ENCODE measurements at regions not wholly inside any gene's neighbourhood (a gene's known extent, or its start where the extent isn't known, plus 50 kb on each side); places are given as distances from the start of the nearest gene placed in this dataset.

- CTCF ChIA-PET: interaction anchor here (1.4 kb wide), 1 partner anchor 99 kb away, joined by 4 read pairs; no protein-coding TSS in a partner anchor
- H4K20me1 ChIP-seq (replicated peaks; ENCODE audit: control insufficient read depth, extremely low read depth, insufficient read depth, low read length): no peaks in the 10 kb centered on the region
- no peaks in the 10 kb centered on the region for H3K9me1 ChIP-seq (replicated peaks; ENCODE audit: control insufficient read depth, extremely low read depth, insufficient read depth, low read length)
- no peak overlapping the region for H3K4me3 ChIP-seq (replicated peaks in 1 of 3; ENCODE audit: insufficient read depth in 1 of 3, low read depth in 1 of 3, low read length in 3 of 3)
- no peaks in the 10 kb centered on the region for H3K9me3 ChIP-seq (replicated peaks; ENCODE audit: control insufficient read depth, insufficient read depth, low read length)
- no peak overlapping the region for H2AFZ ChIP-seq (ENCODE audit: low read depth, low read length)
- no peak overlapping the region for H3K4me2 ChIP-seq (ENCODE audit: insufficient read depth, low read length)
- POLR2A ChIA-PET: no interaction called here
- dilution Hi-C loops (cut with MboI; ENCODE audit: extremely low pct_ligation_motif_present, low sequenced_read_pairs): no loop called here
- intact Hi-C loops (cut with micrococcal nuclease): no loop called here
- no peak overlapping the region for H3K9ac ChIP-seq (replicated peaks; ENCODE audit: extremely low read depth, insufficient read depth, low read length)
- no TSS peak for BruUV-seq (replicated peaks)
- FAIRE-seq (no peak), DNase-seq (ENCODE audit: low read depth, low spot score) (no peak)
- H3K79me2 ChIP-seq (ENCODE audit: control insufficient read depth, insufficient read depth, low read length): no peaks in the 10 kb centered on the region
- no peaks in the 10 kb centered on the region for H3K27me3 ChIP-seq (ENCODE audit: control insufficient read depth in 2 of 2, insufficient read depth in 2 of 2, low read length in 2 of 2)
- H3K36me3 ChIP-seq (ENCODE audit: control insufficient read depth in 2 of 2, extremely low read depth in 1 of 2, insufficient read depth in 2 of 2, low read length in 2 of 2): no peaks in the 10 kb centered on the region
- no peak overlapping the region for H3K27ac ChIP-seq (ENCODE audit: insufficient read depth, low read depth, low read length)
- H3K4me1 ChIP-seq (ENCODE audit: control insufficient read depth, extremely low read depth, insufficient read depth, low read length): no peaks in the 10 kb centered on the region
- TF ChIP-seq POLR2AphosphoS5 (IDR thresholded peaks at IDR 0.05; ENCODE audit: insufficient read depth, low read depth, low read length) (no peak), CTCF (IDR thresholded peaks at IDR 0.05; ENCODE audit: extremely low read depth in 1 of 2, insufficient read depth in 1 of 2, low read depth in 1 of 2, low read length in 2 of 2) (no peak), EZH2 (IDR thresholded peaks at IDR 0.05; ENCODE audit: borderline replicate concordance, low read depth, low read length, severe bottlenecking) (no peak), JUN (IDR thresholded peaks at IDR 0.05; ENCODE audit: borderline replicate concordance, insufficient read depth, insufficient read length, low read depth) (no peak)
Measured at GRCh38 chr1:221336126-221336525, 405.8 kb downstream of the DUSP10 start.

GRCh38 chr1:221337106-221337505 lies 404.8 kb downstream of the DUSP10 start:
- H3K27me3 ChIP-seq (ENCODE audit: control insufficient read depth in 2 of 2, insufficient read depth in 2 of 2, low read length in 2 of 2): no peaks in the 10 kb centered on the region
- no peak overlapping the region for H2AFZ ChIP-seq (ENCODE audit: low read depth, low read length)
- DNase-seq (ENCODE audit: low read depth, low spot score) (no peak), FAIRE-seq (no peak)
- CTCF ChIA-PET: no interaction called here
- no peaks in the 10 kb centered on the region for H3K9me3 ChIP-seq (replicated peaks; ENCODE audit: control insufficient read depth, insufficient read depth, low read length)
- BruUV-seq (replicated peaks): no TSS peak
- H3K9me1 ChIP-seq (replicated peaks; ENCODE audit: control insufficient read depth, extremely low read depth, insufficient read depth, low read length): no peaks in the 10 kb centered on the region
- no peaks in the 10 kb centered on the region for H3K4me1 ChIP-seq (ENCODE audit: control insufficient read depth, extremely low read depth, insufficient read depth, low read length)
- H4K20me1 ChIP-seq (replicated peaks; ENCODE audit: control insufficient read depth, extremely low read depth, insufficient read depth, low read length): no peaks in the 10 kb centered on the region
- no peaks in the 10 kb centered on the region for H3K36me3 ChIP-seq (ENCODE audit: control insufficient read depth in 2 of 2, extremely low read depth in 1 of 2, insufficient read depth in 2 of 2, low read length in 2 of 2)
- no peaks in the 10 kb centered on the region for H3K79me2 ChIP-seq (ENCODE audit: control insufficient read depth, insufficient read depth, low read length)
- no peak overlapping the region for H3K4me2 ChIP-seq (ENCODE audit: insufficient read depth, low read length)
- TF ChIP-seq JUN (IDR thresholded peaks at IDR 0.05; ENCODE audit: borderline replicate concordance, insufficient read depth, insufficient read length, low read depth) (no peak), MYC (IDR thresholded peaks at IDR 0.05; ENCODE audit: low read depth, low read length) (no peak), POLR2A (IDR thresholded peaks at IDR 0.05; ENCODE audit: low read depth, low read length) (no peak), FOS (IDR thresholded peaks at IDR 0.05; ENCODE audit: borderline replicate concordance, insufficient read depth, low read length) (no peak), POLR2AphosphoS5 (IDR thresholded peaks at IDR 0.05; ENCODE audit: insufficient read depth, low read depth, low read length) (no peak), EZH2 (IDR thresholded peaks at IDR 0.05; ENCODE audit: borderline replicate concordance, low read depth, low read length, severe bottlenecking) (no peak), CTCF (IDR thresholded peaks at IDR 0.05; ENCODE audit: extremely low read depth in 1 of 2, insufficient read depth in 1 of 2, low read depth in 1 of 2, low read length in 2 of 2) (no peak), MAX (IDR thresholded peaks at IDR 0.05; ENCODE audit: insufficient read depth, insufficient read length) (no peak), GATA2 (IDR thresholded peaks at IDR 0.05; ENCODE audit: insufficient read depth, insufficient read length, low read depth, low read length) (no peak)
- dilution Hi-C loops (cut with MboI; ENCODE audit: extremely low pct_ligation_motif_present, low sequenced_read_pairs): no loop called here
- H3K9ac ChIP-seq (replicated peaks; ENCODE audit: extremely low read depth, insufficient read depth, low read length): no peak overlapping the region
- POLR2A ChIA-PET: no interaction called here
- no peak overlapping the region for H3K27ac ChIP-seq (ENCODE audit: insufficient read depth, low read depth, low read length)
- H3K4me3 ChIP-seq (replicated peaks in 1 of 3; ENCODE audit: insufficient read depth in 1 of 3, low read depth in 1 of 3, low read length in 3 of 3): no peak overlapping the region
- intact Hi-C loops (cut with micrococcal nuclease): no loop called here
